ENCODE measurements at regions not wholly inside any gene's neighbourhood (a gene's known extent, or its start where the extent isn't known, plus 50 kb on each side); places are given as distances from the start of the nearest gene placed in this dataset.

- TF ChIP-seq FOXP2 (optimal IDR thresholded peaks at IDR 0.05; ENCODE audit: borderline replicate concordance, extremely low read depth, extremely low read length, insufficient read depth) (no peak), SIN3A (IDR thresholded peaks at IDR 0.05; ENCODE audit: borderline replicate concordance, insufficient read depth, low read length) (no peak), TAF1 (IDR thresholded peaks at IDR 0.05; ENCODE audit: borderline replicate concordance, insufficient read depth, low read length) (no peak), POLR2AphosphoS5 (IDR thresholded peaks at IDR 0.05; ENCODE audit: low read depth, low read length) (no peak)
- TF ChIP-seq, protein P1, sequence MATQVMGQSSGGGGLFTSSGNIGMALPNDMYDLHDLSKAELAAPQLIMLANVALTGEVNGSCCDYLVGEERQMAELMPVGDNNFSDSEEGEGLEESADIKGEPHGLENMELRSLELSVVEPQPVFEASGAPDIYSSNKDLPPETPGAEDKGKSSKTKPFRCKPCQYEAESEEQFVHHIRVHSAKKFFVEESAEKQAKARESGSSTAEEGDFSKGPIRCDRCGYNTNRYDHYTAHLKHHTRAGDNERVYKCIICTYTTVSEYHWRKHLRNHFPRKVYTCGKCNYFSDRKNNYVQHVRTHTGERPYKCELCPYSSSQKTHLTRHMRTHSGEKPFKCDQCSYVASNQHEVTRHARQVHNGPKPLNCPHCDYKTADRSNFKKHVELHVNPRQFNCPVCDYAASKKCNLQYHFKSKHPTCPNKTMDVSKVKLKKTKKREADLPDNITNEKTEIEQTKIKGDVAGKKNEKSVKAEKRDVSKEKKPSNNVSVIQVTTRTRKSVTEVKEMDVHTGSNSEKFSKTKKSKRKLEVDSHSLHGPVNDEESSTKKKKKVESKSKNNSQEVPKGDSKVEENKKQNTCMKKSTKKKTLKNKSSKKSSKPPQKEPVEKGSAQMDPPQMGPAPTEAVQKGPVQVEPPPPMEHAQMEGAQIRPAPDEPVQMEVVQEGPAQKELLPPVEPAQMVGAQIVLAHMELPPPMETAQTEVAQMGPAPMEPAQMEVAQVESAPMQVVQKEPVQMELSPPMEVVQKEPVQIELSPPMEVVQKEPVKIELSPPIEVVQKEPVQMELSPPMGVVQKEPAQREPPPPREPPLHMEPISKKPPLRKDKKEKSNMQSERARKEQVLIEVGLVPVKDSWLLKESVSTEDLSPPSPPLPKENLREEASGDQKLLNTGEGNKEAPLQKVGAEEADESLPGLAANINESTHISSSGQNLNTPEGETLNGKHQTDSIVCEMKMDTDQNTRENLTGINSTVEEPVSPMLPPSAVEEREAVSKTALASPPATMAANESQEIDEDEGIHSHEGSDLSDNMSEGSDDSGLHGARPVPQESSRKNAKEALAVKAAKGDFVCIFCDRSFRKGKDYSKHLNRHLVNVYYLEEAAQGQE (IDR thresholded peaks at IDR 0.05; ENCODE audit: insufficient read depth in 1 of 2, low read depth in 2 of 2, low read length in 2 of 2) = no peak
Observed at GRCh38 chr3:67288466-67289106, 290.5 kb downstream of the KBTBD8 start.

DNA sequence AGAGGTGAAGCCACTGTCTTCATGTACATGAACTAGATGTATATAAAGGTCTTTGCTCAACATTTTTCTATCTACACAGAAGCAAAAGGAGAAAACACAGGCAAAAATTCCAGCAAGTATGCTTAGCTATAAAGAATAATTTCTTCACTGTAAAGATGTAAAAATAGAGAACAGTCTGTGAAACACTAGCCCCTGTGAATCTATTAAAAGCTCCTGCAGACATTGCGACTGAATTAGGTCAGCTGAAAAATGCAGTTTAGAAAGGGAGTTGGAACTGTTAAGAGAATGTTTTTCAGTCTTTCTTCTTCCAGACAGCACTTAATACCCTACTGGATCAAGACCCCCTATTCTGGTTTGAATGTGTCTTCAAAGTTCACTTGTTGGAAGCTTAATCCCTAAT lies 291.5 kb downstream of the KBTBD8 start:
- TF ChIP-seq POLR2AphosphoS5 (IDR thresholded peaks at IDR 0.05; ENCODE audit: low read depth, low read length) (no peak), TAF1 (IDR thresholded peaks at IDR 0.05; ENCODE audit: borderline replicate concordance, insufficient read depth, low read length) (no peak), FOXP2 (optimal IDR thresholded peaks at IDR 0.05; ENCODE audit: borderline replicate concordance, extremely low read depth, extremely low read length, insufficient read depth) (no peak), SIN3A (IDR thresholded peaks at IDR 0.05; ENCODE audit: borderline replicate concordance, insufficient read depth, low read length) (no peak)
- TF ChIP-seq, protein P1 (IDR thresholded peaks at IDR 0.05; ENCODE audit: insufficient read depth in 1 of 2, low read depth in 2 of 2, low read length in 2 of 2) = no peak

DNA sequence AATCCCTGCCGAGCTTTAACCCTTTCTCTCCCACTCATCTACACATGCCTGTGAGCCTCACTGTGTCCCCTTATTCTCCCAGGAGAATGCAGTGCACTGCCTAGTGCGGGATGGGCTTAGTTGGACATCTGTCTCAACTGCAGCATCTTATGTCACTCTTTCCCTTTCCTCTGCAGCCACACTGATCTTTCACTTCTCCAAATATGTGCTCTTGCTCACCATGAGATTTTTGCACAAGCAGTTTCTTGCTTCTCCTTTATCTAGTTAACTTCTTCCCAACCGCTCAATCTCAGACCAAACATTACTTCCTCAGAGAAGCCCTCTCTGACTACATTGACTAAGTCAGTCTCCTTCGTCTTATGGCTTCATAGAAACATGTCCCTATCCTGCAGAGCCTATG lies 292.3 kb downstream of the KBTBD8 start:
- TF ChIP-seq SIN3A (IDR thresholded peaks at IDR 0.05; ENCODE audit: borderline replicate concordance, insufficient read depth, low read length) = no peak
- TF ChIP-seq TAF1 (IDR thresholded peaks at IDR 0.05; ENCODE audit: borderline replicate concordance, insufficient read depth, low read length) = no peak
- TF ChIP-seq, protein P1 (IDR thresholded peaks at IDR 0.05; ENCODE audit: insufficient read depth in 1 of 2, low read depth in 2 of 2, low read length in 2 of 2) = no peak
- TF ChIP-seq POLR2AphosphoS5 (IDR thresholded peaks at IDR 0.05; ENCODE audit: low read depth, low read length) = no peak
- TF ChIP-seq FOXP2 (optimal IDR thresholded peaks at IDR 0.05; ENCODE audit: borderline replicate concordance, extremely low read depth, extremely low read length, insufficient read depth) = no peak

DNA sequence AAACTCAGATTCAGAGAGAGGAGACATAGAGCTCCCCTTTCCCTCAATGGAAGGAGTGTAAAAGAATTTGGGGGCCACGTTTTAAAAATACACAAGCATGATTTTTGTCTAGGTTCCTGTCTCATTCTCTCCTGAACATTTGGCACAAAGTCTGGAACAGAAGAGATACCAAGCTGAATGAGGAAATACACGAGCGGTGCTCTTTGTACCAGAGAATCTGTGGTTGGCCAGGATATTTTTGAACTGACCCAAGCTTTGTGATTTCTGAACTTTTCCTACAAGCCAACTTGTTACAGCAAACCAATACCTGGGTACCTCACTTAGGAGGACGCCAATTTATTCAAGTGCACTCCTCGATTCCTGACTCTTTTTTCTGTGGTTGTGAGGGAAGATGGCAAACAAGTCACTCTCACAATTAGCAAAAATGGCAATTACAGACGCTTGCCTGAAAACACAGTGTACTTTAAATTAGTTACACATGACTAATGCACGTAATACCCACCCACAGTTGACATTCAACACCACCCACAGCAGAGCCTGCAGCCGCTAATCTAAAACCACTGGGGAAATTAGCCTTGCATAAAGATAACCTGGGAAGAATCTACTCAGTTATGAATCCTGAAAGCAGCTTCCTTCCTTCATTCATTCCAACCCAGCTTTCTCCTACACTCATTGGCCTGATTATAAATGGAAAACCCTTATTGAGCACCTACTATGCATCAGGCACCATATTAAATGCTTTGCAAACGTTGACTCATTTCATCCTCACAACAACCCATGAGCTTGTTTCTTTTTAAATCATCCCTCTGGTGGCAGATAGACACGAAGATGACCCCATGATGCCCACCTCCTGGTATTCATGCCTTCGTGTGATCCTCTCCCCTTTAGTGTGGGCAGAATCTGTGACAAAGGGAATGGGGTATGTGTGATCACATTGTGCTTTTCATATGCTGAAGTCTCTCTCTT lies 293.5 kb downstream of the KBTBD8 start:
- TF ChIP-seq SIN3A (IDR thresholded peaks at IDR 0.05; ENCODE audit: borderline replicate concordance, insufficient read depth, low read length) (no peak), POLR2AphosphoS5 (IDR thresholded peaks at IDR 0.05; ENCODE audit: low read depth, low read length) (no peak), TAF1 (IDR thresholded peaks at IDR 0.05; ENCODE audit: borderline replicate concordance, insufficient read depth, low read length) (no peak), FOXP2 (optimal IDR thresholded peaks at IDR 0.05; ENCODE audit: borderline replicate concordance, extremely low read depth, extremely low read length, insufficient read depth) (no peak)
- TF ChIP-seq, protein P1 (IDR thresholded peaks at IDR 0.05; ENCODE audit: insufficient read depth in 1 of 2, low read depth in 2 of 2, low read length in 2 of 2) = no peak
